ENCODE measurements at regions not wholly inside any gene's neighbourhood (a gene's known extent, or its start where the extent isn't known, plus 50 kb on each side); places are given as distances from the start of the nearest gene placed in this dataset.

GRCh38 chr9:28912621-28913020, 1339.3 kb upstream of the C9orf72 start:
- no peak for TF ChIP-seq CTCF (conservative IDR thresholded peaks at IDR 0.05)
- TF ChIP-seq EZH2 (IDR thresholded peaks at IDR 0.05; ENCODE audit: low read depth) = no peak

Data from PC-9 (cell line).